ENCODE measurements at regions not wholly inside any gene's neighbourhood (a gene's known extent, or its start where the extent isn't known, plus 50 kb on each side); places are given as distances from the start of the nearest gene placed in this dataset.

DNA sequence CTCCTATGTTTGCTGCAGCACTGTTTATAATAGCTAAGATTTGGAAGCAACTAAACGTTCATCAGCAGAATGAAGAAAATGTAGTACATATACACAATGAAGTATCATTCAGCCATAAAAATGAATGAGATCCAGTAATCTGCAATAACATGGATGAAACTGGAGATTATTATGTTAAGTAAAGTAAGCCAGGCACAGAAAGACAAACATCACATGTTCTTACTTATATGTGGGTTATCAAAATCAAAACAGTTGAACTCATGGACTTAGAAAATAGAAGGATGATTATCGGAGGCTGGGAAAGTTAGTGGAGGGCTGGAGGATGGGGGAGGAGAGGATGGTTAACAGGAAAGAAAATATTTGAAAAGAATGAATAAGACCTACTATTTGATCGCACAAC, 1017.6 kb downstream of the KCNT2 start:
- H3K4me3 ChIP-seq (replicated peaks in 1 of 3) = no peak overlapping the region
- TF ChIP-seq, protein P1, sequence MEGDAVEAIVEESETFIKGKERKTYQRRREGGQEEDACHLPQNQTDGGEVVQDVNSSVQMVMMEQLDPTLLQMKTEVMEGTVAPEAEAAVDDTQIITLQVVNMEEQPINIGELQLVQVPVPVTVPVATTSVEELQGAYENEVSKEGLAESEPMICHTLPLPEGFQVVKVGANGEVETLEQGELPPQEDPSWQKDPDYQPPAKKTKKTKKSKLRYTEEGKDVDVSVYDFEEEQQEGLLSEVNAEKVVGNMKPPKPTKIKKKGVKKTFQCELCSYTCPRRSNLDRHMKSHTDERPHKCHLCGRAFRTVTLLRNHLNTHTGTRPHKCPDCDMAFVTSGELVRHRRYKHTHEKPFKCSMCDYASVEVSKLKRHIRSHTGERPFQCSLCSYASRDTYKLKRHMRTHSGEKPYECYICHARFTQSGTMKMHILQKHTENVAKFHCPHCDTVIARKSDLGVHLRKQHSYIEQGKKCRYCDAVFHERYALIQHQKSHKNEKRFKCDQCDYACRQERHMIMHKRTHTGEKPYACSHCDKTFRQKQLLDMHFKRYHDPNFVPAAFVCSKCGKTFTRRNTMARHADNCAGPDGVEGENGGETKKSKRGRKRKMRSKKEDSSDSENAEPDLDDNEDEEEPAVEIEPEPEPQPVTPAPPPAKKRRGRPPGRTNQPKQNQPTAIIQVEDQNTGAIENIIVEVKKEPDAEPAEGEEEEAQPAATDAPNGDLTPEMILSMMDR (IDR thresholded peaks at IDR 0.05) = no peak
- TF ChIP-seq POLR2A (IDR thresholded peaks at IDR 0.05) = no peak
- no peak overlapping the region for H3K27ac ChIP-seq
- intact Hi-C loops (cut with DNase I) = no loop called here
- 82 to 85% methylated on average over 3 of the region's 3 CpGs for WGBS, 2 donors
- H3K4me1 ChIP-seq = no peaks in the 10 kb centered on the region
- no peaks in the 10 kb centered on the region for H3K9me3 ChIP-seq
- H3K36me3 ChIP-seq = no peaks in the 10 kb centered on the region
- no peak for DNase-seq
- no peaks in the 10 kb centered on the region for H3K27me3 ChIP-seq

DNA sequence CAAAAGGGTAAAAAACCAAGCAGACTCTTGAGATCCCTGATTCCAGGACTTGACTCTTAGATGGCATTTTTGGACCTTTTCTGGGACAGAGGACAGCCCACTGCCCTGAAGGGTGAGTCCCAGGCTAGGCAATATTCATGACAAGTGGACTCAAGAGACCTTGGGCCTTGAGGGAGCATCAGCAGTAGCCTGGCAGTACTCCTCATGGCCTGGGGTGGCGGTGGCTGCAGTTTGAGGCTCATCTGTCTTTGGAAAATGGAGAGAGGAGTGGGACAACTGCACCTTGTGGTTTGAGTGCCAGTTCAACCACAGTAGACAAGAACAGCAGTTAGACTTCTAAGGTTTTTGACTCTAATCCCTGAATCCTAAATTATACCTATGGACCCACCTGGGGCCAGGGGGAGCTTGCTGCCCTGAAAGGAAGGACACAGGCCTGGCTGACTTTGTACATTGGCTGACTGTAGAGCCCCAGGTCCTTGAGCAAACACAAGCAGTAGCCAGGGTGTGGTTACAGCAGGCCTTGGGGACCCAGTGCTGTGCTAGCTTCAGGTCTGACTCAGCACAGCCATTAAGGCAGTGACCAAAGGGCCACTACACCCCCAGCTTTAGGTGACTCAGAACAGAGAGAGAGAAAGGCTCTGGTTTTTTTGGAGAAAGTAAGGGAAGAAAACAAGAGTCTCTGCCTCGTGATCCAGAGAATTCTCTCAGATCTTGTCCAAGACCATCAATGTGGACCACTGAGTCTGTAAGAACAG, 1023.2 kb downstream of the KCNT2 start:
- intact Hi-C loops (cut with DNase I) = no loop called here
- WGBS, 2 donors = 89 to 95% methylated on average over 2 of the region's 2 CpGs

DNA sequence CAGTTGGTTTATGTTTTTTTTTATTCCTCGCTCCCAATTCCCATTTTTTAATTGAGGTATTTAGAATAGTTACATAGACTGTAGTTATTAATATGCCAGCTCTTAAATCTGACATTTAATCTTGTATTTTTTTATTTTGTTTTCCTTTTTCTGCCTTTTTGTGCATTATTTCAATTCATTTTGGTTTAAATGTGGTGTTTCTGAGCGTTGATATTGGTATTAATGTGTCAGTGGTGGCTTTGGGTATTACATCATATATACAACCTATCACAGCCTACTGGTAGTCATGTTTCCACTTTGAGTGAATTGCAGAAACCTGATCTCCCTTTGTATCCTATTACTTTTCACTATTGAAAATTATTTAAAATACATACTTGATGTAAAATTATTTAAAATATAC, 1027.3 kb downstream of the KCNT2 start:
- intact Hi-C loops (cut with DNase I) = no loop called here
- TF ChIP-seq, protein P1 (IDR thresholded peaks at IDR 0.05) = no peak
- no peak for TF ChIP-seq POLR2A (IDR thresholded peaks at IDR 0.05)
- Histone ChIP-seq H3K36me3 (no peaks in the 10 kb centered on the region), H3K9me3 (no peaks in the 10 kb centered on the region), H3K27me3 (no peaks in the 10 kb centered on the region), H3K4me3 (replicated peaks in 1 of 3) (no peak overlapping the region), H3K4me1 (no peaks in the 10 kb centered on the region), H3K27ac (no peak overlapping the region)
- no peak for DNase-seq
- 89 to 90% methylated on average over 2 of the region's 2 CpGs for WGBS, 2 donors

More for the DNA sequence above, 1023.2 kb downstream of the KCNT2 start:
- no peak for DNase-seq
- Histone ChIP-seq H3K36me3 (no peaks in the 10 kb centered on the region), H3K9me3 (no peaks in the 10 kb centered on the region), H3K27me3 (no peaks in the 10 kb centered on the region), H3K4me3 (replicated peaks in 1 of 3) (no peak overlapping the region), H3K27ac (no peak overlapping the region), H3K4me1 (no peaks in the 10 kb centered on the region)
- TF ChIP-seq, protein P1 (IDR thresholded peaks at IDR 0.05) = no peak
- no peak for TF ChIP-seq POLR2A (IDR thresholded peaks at IDR 0.05)

DNA sequence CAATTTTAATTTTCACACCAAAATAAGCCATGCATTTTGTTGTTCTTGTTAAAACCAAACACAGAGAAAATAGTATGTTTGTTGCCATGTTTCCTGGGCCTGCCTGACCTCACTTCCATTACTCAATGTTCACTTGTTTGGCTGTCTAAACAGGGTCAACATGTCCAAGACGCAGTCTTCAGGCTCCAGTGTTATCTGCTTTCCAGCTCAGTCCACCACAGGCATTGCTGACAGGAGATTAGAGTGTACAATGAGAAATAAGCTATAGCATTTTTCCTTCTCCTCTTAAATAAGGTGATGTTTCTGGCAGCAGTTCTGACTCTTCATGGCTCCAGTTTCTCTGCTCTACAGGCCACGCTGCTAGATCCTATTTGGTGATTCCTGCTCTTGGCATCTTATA, 1030.5 kb downstream of the KCNT2 start:
- Histone ChIP-seq H3K4me3 (replicated peaks in 1 of 3) (no peak overlapping the region), H3K36me3 (no peaks in the 10 kb centered on the region), H3K27ac (no peak overlapping the region), H3K27me3 (no peaks in the 10 kb centered on the region), H3K4me1 (no peaks in the 10 kb centered on the region), H3K9me3 (no peaks in the 10 kb centered on the region)
- whole genome bisulfite sequencing, 2 donors = 80 to 85% methylated on average over 2 of the region's 2 CpGs
- intact Hi-C loops (cut with DNase I) = no loop called here
- TF ChIP-seq, protein P1 (IDR thresholded peaks at IDR 0.05) = no peak
- TF ChIP-seq POLR2A (IDR thresholded peaks at IDR 0.05) = no peak
- no peak for DNase-seq

DNA sequence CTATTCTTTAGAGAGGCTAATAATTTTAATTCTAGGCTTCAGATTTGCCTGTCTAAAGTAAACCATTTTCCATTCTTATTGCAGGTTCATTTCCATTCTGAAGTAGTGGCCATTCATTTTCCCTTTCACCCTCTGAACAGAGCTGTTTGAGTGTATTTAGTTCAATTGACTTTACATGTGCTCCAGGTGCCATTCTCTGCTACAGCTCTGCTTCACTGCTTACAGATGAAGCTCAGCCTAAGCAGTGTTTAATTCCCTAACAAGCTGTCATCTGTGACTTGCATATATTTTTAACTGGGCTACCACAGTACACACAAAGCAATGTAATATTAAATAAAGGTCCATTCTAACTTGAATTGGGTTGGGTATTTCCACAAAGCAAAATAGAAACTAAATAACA, 1031.6 kb downstream of the KCNT2 start:
- intact Hi-C loops (cut with DNase I) = no loop called here

More for the DNA sequence above, 1031.6 kb downstream of the KCNT2 start:
- no peaks in the 10 kb centered on the region for H3K9me3 ChIP-seq
- H3K27ac ChIP-seq = no peak overlapping the region
- H3K36me3 ChIP-seq = no peaks in the 10 kb centered on the region
- TF ChIP-seq, protein P1 (IDR thresholded peaks at IDR 0.05) = no peak
- no peak for TF ChIP-seq POLR2A (IDR thresholded peaks at IDR 0.05)
- no peak overlapping the region for H3K4me3 ChIP-seq (replicated peaks in 1 of 3)
- no peaks in the 10 kb centered on the region for H3K4me1 ChIP-seq
- no peaks in the 10 kb centered on the region for H3K27me3 ChIP-seq
- DNase-seq = no peak

Measured in thyroid gland (tissue), 4 donors.